HCT116 (cell line): ENCODE measurements at regions not wholly inside any gene's neighbourhood (a gene's known extent, or its start where the extent isn't known, plus 50 kb on each side); places are given as distances from the start of the nearest gene placed in this dataset.

ENCODE experiments used
- ATAC-seq: fragments of 200-7000 bp; cut with Tn5 transposase; 2 replicates; pipeline ENCODE4 v1.9.1; 2020; ENCODE audit warnings: mild to moderate bottlenecking, moderate library complexity
- BruUV-seq: library from RNA; stranded (reverse); fragments of 400-500 nt; replicated peaks from 2 replicates; lab custom pipeline; 2021; lab: Mats Ljungman, UMichigan
- CTCF ChIA-PET: fragments of 300-600 bp; sonication (Branson Sonifier 250); formaldehyde crosslinking; loops from one replicate; lab custom pipeline; 2021; ENCODE audit warnings: antibody characterized with exemption; lab: Charles Lee
- POLR2A ChIA-PET: fragments of 300-600, 350-600 bp; sonication (Branson Sonifier 250); formaldehyde crosslinking; loops from one replicate; lab custom pipeline; 2021; ENCODE audit warnings: antibody characterized with exemption; lab: Charles Lee
- RAD21 ChIA-PET, 2 experiments: fragments of 300-600 bp; sonication (Branson Sonifier 250); formaldehyde crosslinking; loops; one replicate each; lab custom pipeline; 2023; ENCODE audit warnings: low total read pairs in 2 of 2; ENCODE audit not compliant: uncharacterized antibody in 2 of 2, unreplicated experiment in 2 of 2, low non-redundant PET in 1 of 2; lab: Charles Lee
- DNase-seq: peaks from one replicate; pipeline ENCODE4 v3.0.0-alpha.2; 2010; ENCODE audit warnings: low read depth, low spot score
- H2AFZ ChIP-seq: fragments of 200-600 bp; shearing (Covaris generic), sonication (generic); 2 replicates; pipeline ENCODE4 v1.6.1; 2017; ENCODE audit warnings: low read depth, mixed run types, mixed read lengths, antibody characterized with exemption, low read length; ENCODE audit not compliant: poor library complexity, severe bottlenecking
- H3K27ac ChIP-seq: 2 replicates; pipeline ENCODE4 v1.5.1; 2012; ENCODE audit warnings: low read depth, low read length
- H3K27me3 ChIP-seq: fragments of 200-600 bp; sonication (generic); 2 replicates; pipeline ENCODE4 v1.6.1; 2016; ENCODE audit warnings: mixed run types, low read length, mixed read lengths; ENCODE audit not compliant: insufficient read depth
- H3K36me3 ChIP-seq, 2 experiments: fragments of 200-500 bp in 1 of 2; fragments of 200-600 bp in 1 of 2; sonication (Bioruptor generic) in 1 of 2; sonication (generic) in 1 of 2; 2 replicates each; pipeline versions ENCODE4 v1.5.1 to v1.6.1; 2014 to 2016; ENCODE audit warnings: low read length in 2 of 2, inconsistent platforms in 1 of 2, mixed read lengths in 1 of 2, mixed run types in 1 of 2; ENCODE audit not compliant: insufficient read depth in 2 of 2, control insufficient read depth in 1 of 2
- H3K4me1 ChIP-seq, 2 experiments: fragments of 200-600 bp in 1 of 2; sonication (generic) in 1 of 2; 2 replicates each; pipeline versions ENCODE4 v1.5.1 to v1.6.1; 2012 to 2017; ENCODE audit warnings: low read length in 2 of 2, inconsistent platforms in 1 of 2, mild to moderate bottlenecking in 1 of 2, mixed read lengths in 1 of 2, mixed run types in 1 of 2, moderate library complexity in 1 of 2; ENCODE audit not compliant: insufficient read depth in 2 of 2, control insufficient read depth in 1 of 2
- H3K4me2 ChIP-seq: fragments of 200-600 bp; sonication (generic); 2 replicates; pipeline ENCODE4 v1.6.1; 2017; ENCODE audit warnings: mixed run types, low read length, mixed read lengths
- H3K4me3 ChIP-seq, 2 experiments: fragments of 200-600 bp in 1 of 2; sonication (generic) in 1 of 2; replicated peaks in 1 of 2; 2 replicates each; pipeline ENCODE4 v1.5.1; 2011 to 2016; ENCODE audit warnings: low read length in 2 of 2, control low read depth in 1 of 2, low read depth in 1 of 2, mild to moderate bottlenecking in 1 of 2, mixed read lengths in 1 of 2, mixed run types in 1 of 2
- H3K79me2 ChIP-seq: fragments of 200-600 bp; sonication (generic); 2 replicates; pipeline ENCODE4 v1.6.1; 2017; ENCODE audit warnings: mild to moderate bottlenecking, mixed run types, low read length, moderate library complexity, mixed read lengths; ENCODE audit not compliant: insufficient read depth
- H3K9ac ChIP-seq: fragments of 200-600 bp; sonication (generic); 2 replicates; pipeline ENCODE4 v1.6.1; 2016; ENCODE audit warnings: low read length, mixed read lengths
- H3K9me2 ChIP-seq: fragments of 200-600 bp; sonication (generic), shearing (Covaris generic); 2 replicates; pipeline ENCODE4 v1.6.1; 2017; ENCODE audit warnings: mixed run types, mild to moderate bottlenecking, moderate library complexity; ENCODE audit not compliant: insufficient read depth
- H3K9me3 ChIP-seq, 2 experiments: fragments of 200-500 bp in 1 of 2; fragments of 200-600 bp in 1 of 2; sonication (Bioruptor generic) in 1 of 2; sonication (generic) in 1 of 2; 2 replicates each; pipeline ENCODE4 v1.6.1; 2014 to 2017; ENCODE audit warnings: low read length in 2 of 2, mixed read lengths in 2 of 2, inconsistent platforms in 1 of 2, low read depth in 1 of 2, mild to moderate bottlenecking in 1 of 2, mixed run types in 1 of 2, moderate library complexity in 1 of 2; ENCODE audit not compliant: control insufficient read depth in 1 of 2, insufficient read depth in 1 of 2
- H4K20me1 ChIP-seq: fragments of 200-600 bp; sonication (generic), shearing (Covaris generic); 2 replicates; pipeline ENCODE4 v1.6.1; 2017; ENCODE audit warnings: mixed run types, mild to moderate bottlenecking, moderate library complexity; ENCODE audit not compliant: insufficient read depth
- ELF1 ChIP-seq: IDR thresholded peaks from 2 replicates; pipeline ENCODE4 v1.6.1; 2012; ENCODE audit warnings: low read depth, borderline replicate concordance
- POLR2A ChIP-seq: IDR thresholded peaks from 2 replicates; pipeline ENCODE4 v1.7.0; 2011; ENCODE audit warnings: borderline replicate concordance; ENCODE audit not compliant: insufficient read depth, insufficient read length; ENCODE audit errors: extremely low read depth
- REST ChIP-seq: IDR thresholded peaks from 2 replicates; pipeline ENCODE4 v1.6.1; 2012; ENCODE audit warnings: low read depth
- ZFX ChIP-seq: fragments of 450-650 bp; IDR thresholded peaks from 2 replicates; pipeline ENCODE4 v1.6.1; 2017
- intact Hi-C: fragments of 100-400 bp; cut with micrococcal nuclease; formaldehyde crosslinking; loops from 2 replicates; pipeline ENCODE4 v1.10.0; 2022

DNA sequence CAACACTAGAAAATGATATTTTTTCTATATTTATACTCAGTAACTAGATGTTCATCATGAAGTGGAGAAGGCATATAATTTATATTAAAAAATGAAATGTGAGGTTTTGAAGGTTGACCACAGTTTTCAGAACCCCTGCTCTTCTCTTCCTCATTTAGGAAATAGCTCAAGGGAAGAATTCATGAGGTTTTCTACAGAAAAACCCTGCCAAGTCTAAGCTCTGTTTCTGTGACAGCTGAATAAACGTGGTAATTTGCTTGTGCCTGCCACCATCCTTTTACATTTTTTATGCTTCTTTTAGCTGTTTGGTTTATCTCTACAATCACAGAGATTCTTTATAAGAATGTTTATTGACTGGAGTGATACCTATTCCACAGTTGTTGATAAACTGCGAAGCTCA is 630.3 kb upstream of the POT1 start:
- ChIA-PET CTCF (no interaction called here), RAD21 (no interaction called here)

GRCh38 chr7:125555916-125556315 is 626.3 kb upstream of the POT1 start:
- DNase-seq (no peak), ATAC-seq (no peak)
- no peaks in the 10 kb centered on the region for H4K20me1 ChIP-seq
- POLR2A ChIA-PET = no interaction called here
- no peak overlapping the region for H3K27ac ChIP-seq
- RAD21 ChIA-PET = no interaction called here
- no peak for TF ChIP-seq ZFX
- TF ChIP-seq REST = peak; percentile 52
- CTCF ChIA-PET = no interaction called here
- BruUV-seq = no TSS peak
- H3K79me2 ChIP-seq = no peaks in the 10 kb centered on the region
- no peak overlapping the region for H3K9ac ChIP-seq
- H3K36me3 ChIP-seq = no peaks in the 10 kb centered on the region
- H3K4me3 ChIP-seq = no peak overlapping the region
- no peaks in the 10 kb centered on the region for H3K4me1 ChIP-seq
- H2AFZ ChIP-seq = no peak overlapping the region
- intact Hi-C loops = no loop called here
- no peaks in the 10 kb centered on the region for H3K9me2 ChIP-seq
- H3K27me3 ChIP-seq = no peaks in the 10 kb centered on the region
- no peaks in the 10 kb centered on the region for H3K9me3 ChIP-seq
- no peak overlapping the region for H3K4me2 ChIP-seq

More for the DNA sequence above, 630.3 kb upstream of the POT1 start:
- BruUV-seq = no TSS peak
- Histone ChIP-seq H3K9ac (no peak overlapping the region), H3K27me3 (no peaks in the 10 kb centered on the region), H3K27ac (no peak overlapping the region), H3K79me2 (no peaks in the 10 kb centered on the region), H3K4me3 (no peak overlapping the region), H3K9me3 (no peaks in the 10 kb centered on the region), H3K9me2 (no peaks in the 10 kb centered on the region), H3K4me1 (no peaks in the 10 kb centered on the region), H3K36me3 (no peaks in the 10 kb centered on the region), H4K20me1 (no peaks in the 10 kb centered on the region), H2AFZ (no peak overlapping the region), H3K4me2 (no peak overlapping the region)
- POLR2A ChIA-PET = no interaction called here
- no peak for ATAC-seq
- intact Hi-C loops = no loop called here
- no peak for DNase-seq
- TF ChIP-seq ELF1 (no peak), POLR2A (no peak)
